ENCODE measurements at regions not wholly inside any gene's neighbourhood (a gene's known extent, or its start where the extent isn't known, plus 50 kb on each side); places are given as distances from the start of the nearest gene placed in this dataset.
A peak's percentile ranks its signal among the peaks of the same experiment; 100 is the strongest.

GRCh38 chr14:98103705-98104104 is 1168.3 kb downstream of the BCL11B start:
- TF ChIP-seq, protein P1, sequence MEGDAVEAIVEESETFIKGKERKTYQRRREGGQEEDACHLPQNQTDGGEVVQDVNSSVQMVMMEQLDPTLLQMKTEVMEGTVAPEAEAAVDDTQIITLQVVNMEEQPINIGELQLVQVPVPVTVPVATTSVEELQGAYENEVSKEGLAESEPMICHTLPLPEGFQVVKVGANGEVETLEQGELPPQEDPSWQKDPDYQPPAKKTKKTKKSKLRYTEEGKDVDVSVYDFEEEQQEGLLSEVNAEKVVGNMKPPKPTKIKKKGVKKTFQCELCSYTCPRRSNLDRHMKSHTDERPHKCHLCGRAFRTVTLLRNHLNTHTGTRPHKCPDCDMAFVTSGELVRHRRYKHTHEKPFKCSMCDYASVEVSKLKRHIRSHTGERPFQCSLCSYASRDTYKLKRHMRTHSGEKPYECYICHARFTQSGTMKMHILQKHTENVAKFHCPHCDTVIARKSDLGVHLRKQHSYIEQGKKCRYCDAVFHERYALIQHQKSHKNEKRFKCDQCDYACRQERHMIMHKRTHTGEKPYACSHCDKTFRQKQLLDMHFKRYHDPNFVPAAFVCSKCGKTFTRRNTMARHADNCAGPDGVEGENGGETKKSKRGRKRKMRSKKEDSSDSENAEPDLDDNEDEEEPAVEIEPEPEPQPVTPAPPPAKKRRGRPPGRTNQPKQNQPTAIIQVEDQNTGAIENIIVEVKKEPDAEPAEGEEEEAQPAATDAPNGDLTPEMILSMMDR (conservative IDR thresholded peaks at IDR 0.05; ENCODE audit: low read depth, low read length): no peak
- H3K4me3 ChIP-seq (ENCODE audit: low read length): no peak overlapping the region
- DNase-seq (ENCODE audit: low read depth): no peak

GRCh38 chr14:98109326-98109725 is 1162.7 kb downstream of the BCL11B start:
- TF ChIP-seq, protein P1 (conservative IDR thresholded peaks at IDR 0.05; ENCODE audit: low read depth, low read length): no peak
- no peak for DNase-seq (ENCODE audit: low read depth)
- H3K4me3 ChIP-seq (ENCODE audit: low read length): no peak overlapping the region

GRCh38 chr14:98112194-98112780 is 1159.7 kb downstream of the BCL11B start:
- DNase-seq (ENCODE audit: low read depth): no peak
- H3K4me3 ChIP-seq (ENCODE audit: low read length): no peak overlapping the region
- TF ChIP-seq, protein P1 (conservative IDR thresholded peaks at IDR 0.05; ENCODE audit: low read depth, low read length): no peak

GRCh38 chr14:98114122-98114895 is 1157.7 kb downstream of the BCL11B start:
- DNase-seq (ENCODE audit: low read depth): peak; percentile 64
- H3K4me3 ChIP-seq (ENCODE audit: low read length): no peak overlapping the region
- TF ChIP-seq, protein P1 (conservative IDR thresholded peaks at IDR 0.05; ENCODE audit: low read depth, low read length): no peak

DNA sequence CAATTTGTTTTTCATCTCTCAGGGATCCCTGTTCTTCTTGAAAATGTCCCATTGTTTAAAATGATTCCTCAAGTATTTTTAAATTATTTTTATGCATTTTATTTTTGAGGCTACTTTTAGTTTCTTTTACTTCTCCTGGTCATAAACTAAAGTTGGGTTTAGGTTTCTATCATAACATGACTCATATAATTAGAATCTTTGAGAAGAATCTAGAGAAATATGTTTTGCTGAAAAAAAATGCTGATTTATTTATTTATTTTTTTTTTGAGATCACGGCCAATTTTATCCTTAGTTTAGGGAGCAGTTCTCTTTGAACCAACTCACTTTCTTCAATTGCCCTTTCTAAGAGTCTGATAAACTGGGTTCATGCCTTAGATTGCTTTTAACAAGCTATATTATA is 1157.1 kb downstream of the BCL11B start:
- no peak for DNase-seq (ENCODE audit: low read depth)
- TF ChIP-seq, protein P1 (conservative IDR thresholded peaks at IDR 0.05; ENCODE audit: low read depth, low read length): no peak
- H3K4me3 ChIP-seq (ENCODE audit: low read length): no peak overlapping the region

GRCh38 chr14:98118749-98119148 is 1153.2 kb downstream of the BCL11B start:
- DNase-seq (ENCODE audit: low read depth): no peak
- TF ChIP-seq, protein P1 (conservative IDR thresholded peaks at IDR 0.05; ENCODE audit: low read depth, low read length): no peak
- H3K4me3 ChIP-seq (ENCODE audit: low read length): no peak overlapping the region

GRCh38 chr14:98119739-98120138 is 1152.3 kb downstream of the BCL11B start:
- no peak for DNase-seq (ENCODE audit: low read depth)
- no peak overlapping the region for H3K4me3 ChIP-seq (ENCODE audit: low read length)
- TF ChIP-seq, protein P1 (conservative IDR thresholded peaks at IDR 0.05; ENCODE audit: low read depth, low read length): no peak

All from retinal pigment epithelial cell (primary cell).